GM10847 (cell line): ENCODE measurements at regions not wholly inside any gene's neighbourhood (a gene's known extent, or its start where the extent isn't known, plus 50 kb on each side); places are given as distances from the start of the nearest gene placed in this dataset.

ENCODE experiments used
- POLR2A ChIP-seq: IDR thresholded peaks from 2 replicates; pipeline ENCODE4 v1.6.1; 2011; ENCODE audit not compliant: insufficient read length; ENCODE audit errors: extremely low read depth

DNA sequence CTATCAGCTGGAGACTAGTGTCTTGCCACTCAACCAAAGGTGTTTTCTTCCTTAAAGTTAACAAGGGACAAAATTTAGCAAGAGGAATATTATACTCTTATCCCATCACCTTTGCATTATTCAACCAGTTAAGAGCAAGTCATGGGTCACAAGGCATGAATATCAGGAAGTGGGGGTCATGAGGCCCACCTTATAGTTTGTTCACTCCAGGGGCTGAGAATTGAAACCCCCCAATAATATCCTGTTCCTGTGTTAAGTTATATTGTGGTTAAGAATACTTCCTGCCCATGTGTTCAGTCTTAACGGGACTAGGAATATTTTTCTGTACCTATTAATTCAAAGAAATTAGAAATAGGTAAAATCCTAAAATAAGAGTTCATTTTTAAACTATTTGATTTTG is 239.7 kb downstream of the S1PR1 start:
- no peak for TF ChIP-seq POLR2A

DNA sequence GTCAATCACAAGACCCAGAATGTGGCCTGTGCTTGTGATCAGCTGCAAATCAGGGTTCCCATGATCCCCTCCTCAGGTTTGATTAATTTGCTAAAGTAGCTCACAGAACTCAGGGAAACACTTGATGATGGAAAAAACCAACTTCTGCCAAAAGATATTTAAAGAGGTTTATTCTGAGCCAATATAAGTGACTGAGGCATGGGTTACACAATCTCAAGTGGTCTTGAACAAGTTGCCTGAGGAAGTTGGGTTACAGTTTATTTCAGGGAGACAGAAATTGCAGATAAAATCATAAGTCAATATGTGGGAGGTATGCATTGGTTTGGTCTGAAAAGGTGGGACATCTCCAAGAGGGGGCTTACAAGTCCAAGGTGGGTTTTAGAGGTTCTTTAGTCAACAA is 243.1 kb downstream of the S1PR1 start:
- no peak for TF ChIP-seq POLR2A

DNA sequence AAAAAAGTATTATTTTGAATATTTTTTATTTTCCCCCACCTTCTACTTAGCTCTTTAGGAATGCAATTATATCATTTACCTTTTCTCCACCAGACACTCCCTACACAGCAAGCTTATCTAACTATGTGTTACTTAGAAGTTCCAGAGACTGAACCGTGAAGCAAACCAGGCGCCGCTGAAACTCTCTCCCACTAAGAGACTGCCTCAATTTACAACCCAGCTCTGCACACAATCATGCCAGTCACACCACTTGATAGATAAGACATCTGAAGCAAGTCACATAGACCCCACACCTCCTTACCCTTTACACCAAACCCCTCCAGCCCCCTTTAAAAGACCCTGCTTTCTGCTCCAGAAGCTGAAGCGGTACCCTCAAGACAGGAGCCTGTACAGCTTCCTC is 245.5 kb downstream of the S1PR1 start:
- no peak for TF ChIP-seq POLR2A

DNA sequence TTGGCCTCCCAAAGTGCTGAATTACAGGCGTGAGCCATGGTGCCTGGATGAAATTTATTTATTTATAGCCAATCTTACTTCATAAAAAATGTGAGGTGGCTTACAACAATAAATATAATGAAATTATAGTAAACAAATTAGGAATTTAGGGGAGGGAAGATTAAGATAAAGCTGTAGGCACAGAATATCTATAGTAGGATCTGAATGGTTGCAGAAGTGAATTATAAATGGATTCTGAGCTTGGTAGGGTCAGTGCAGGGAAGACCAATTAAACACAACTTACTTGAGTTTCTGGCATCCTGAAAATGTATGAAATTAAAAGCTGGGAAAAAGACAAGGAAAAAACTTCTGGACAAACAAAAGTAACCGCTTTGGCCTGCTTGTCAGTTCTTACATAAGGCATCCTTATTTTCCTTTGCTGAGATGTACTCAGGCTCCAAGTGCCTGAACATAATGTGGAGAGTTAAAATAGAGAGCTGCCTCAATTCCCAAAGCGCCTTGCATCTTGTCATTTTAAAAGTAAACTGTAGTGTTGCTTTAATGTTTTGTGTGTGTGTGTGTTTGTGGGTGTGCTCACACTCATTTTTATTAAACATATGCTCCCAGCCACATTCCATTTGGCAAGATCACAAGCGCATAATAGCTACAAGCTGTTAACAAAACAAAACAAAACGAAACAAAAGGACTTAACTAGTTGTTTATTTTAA is 247.3 kb downstream of the S1PR1 start:
- TF ChIP-seq POLR2A = no peak

DNA sequence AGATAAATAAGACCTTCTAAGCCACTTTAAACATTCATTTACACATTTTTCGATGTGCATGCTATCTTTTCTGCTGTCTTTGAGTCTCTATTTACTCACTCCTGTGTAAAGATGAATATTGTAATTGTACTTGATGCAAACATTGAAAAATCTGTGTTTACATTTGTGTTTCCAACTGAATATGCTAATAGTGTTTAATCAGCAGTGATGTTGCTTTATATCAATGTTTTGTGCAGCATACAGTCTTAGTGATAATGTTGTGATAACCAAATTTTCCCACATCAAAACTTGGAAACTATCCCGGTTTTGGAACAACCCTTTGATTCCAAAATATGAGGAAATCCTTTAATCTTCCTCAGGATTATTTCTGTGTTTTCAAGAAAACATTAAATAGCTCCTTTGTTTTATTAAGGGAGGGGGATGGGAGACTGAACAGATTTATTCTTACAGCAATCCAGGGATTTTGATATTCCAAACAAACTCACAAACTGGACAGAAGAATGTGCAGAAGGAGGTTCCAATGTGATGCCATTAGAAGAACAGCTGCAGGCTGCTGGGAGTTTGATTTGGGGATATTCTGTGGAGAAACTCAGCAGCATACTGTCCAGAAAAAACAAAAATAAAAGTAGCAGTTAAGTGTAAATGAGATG is 248.0 kb downstream of the S1PR1 start:
- TF ChIP-seq POLR2A = no peak

DNA sequence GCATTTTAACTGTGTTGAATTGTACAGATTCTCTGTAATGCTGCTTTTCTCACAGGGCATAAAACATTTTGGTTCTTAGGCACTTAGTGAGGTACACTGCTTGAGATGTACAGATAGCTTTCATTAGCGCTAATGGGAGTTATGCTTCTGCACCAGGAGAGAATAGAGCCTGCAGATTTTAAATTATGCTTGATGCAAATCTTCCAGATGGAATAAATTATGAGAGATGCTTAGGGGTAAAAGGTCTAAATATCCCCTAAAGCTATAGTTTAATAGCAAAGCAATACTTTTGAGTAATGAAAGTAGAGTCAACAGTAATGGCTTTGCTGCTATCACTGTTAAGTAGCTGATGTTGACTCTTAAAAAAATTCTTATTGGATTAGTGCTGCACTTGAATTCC is 248.9 kb downstream of the S1PR1 start:
- TF ChIP-seq POLR2A = no peak

DNA sequence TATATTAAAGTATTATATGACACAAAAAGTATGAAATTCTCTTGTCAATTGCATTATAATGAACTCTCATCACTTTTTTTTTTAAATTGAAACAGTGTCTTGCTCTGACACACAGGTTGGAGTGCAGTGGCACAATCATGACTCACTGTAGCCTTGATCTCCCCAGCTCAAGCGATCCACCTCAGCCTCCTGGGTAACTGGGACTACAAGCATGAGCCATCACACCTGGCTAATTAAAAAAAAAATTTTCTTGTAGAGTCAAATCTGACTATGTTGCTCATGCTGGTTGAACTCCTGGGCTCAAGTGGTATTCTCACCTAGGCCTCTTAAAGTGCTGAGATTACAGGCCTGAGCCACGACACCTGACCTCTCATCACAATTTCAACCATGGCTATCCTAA is 259.3 kb downstream of the S1PR1 start:
- no peak for TF ChIP-seq POLR2A

DNA sequence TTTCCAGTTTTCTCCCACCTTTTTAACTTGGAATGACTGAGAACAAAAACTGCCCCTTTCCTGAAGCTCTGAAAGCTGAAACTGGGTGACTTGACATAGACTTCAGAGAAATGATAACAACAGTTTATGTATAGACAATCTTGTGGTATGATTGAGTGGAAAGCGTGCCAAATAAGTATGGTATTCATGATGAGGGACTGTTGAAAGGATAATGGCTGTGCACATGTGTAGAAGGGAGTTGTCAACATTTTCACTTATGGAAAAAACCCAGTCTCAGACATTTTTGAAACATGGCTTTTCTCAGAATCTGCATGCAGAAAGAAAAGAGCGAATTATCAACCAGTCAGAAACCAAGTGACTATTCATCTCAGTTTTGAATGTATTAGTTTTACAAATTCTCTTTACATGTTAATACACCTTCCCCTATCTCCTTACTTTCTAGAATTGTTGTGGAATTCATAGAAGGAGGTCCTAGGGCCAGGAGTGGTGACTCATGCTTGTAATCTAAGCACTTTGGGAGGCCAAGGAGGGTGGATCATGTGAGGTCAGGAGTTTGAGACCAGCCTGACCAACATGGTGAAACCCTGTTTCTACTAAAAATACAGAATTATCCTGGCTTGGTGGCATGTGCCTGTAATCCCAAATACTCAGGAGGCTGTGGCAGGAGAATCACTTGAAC is 261.2 kb downstream of the S1PR1 start:
- TF ChIP-seq POLR2A = no peak

GRCh38 chr1:101506541-101507164 is 269.8 kb downstream of the S1PR1 start:
- TF ChIP-seq POLR2A = no peak

DNA sequence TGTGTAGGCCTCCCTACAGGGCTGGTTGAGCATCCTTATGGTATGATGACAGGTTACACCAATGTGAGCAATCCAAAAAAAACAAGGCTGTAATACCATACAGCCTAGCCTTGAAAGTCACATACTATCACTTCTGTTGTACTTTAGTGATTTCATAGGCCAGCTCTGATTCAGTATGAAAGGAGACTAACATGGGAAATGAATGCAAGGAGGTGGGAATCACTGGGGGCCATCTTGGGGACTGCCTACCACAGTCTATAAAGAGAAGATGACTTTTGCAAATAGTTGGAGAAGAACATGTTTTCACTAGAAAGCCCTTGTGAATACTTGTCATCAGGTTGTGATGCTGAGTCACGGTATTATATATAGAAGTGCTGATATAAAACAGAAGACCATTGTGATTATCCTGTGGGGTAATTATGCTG is 270.7 kb downstream of the S1PR1 start:
- TF ChIP-seq POLR2A = no peak

- TF ChIP-seq POLR2A = no peak
Observed at GRCh38 chr1:101508913-101509312, 272.1 kb downstream of the S1PR1 start.

DNA sequence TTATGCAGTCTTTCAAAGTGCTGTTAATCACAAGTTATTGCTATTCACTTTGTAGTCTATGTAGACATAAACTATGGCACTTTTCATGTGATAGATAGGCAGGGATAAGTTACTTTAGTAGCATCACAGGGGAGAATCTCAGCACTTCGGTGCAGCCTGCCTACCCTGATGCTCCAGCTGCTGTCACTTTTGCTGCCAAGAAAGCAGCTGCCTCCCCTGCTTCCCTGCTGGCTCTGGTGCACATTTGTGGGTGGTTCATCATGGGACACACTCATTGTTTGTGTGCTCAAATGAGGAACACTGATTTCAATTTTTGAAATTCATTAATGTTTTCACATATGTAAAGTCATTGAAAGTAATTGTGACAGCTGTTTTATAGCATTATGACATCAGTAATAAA is 272.6 kb downstream of the S1PR1 start:
- TF ChIP-seq POLR2A = no peak

GRCh38 chr1:101511202-101511891 is 274.5 kb downstream of the S1PR1 start:
- no peak for TF ChIP-seq POLR2A

- TF ChIP-seq POLR2A = no peak
Observed at GRCh38 chr1:101520302-101520701, 283.5 kb downstream of the S1PR1 start.

DNA sequence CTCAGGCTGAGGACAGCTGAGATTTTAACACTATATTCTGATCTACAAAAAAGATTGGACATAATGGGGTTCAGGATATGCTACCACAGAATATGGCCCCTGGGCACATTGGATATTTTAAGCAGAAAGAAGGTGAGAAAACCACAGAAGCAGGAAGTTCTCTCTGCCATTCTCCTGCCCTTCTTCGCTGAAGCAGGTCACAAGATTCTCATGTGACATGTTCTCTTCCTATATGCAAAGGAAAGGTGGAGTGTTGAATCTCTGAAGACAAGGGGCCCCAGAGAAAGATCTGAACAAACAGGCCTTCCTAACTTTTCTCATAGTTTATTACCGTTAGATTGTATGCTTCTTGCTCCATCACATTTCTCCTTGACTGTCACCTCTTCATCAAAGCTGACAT is 285.7 kb downstream of the S1PR1 start:
- TF ChIP-seq POLR2A = no peak

DNA sequence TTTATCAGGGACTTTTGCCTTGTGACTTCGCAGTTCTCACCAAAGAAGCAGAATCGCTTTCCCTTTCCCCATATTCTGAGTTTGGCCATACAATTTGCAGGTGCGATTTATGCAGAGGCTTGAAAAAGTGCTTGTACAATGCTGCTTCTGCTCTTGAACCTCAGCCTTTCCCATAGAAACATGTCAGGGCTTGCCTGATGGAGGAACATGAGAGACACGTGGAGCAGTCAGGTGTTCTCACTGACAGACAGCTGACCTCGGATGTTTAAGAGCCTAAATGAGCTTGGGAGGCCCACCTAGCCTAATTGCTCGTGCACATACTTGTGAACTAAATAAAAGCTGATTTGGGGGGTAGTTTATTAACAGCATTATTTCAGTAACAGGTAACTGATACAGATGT is 290.0 kb downstream of the S1PR1 start:
- no peak for TF ChIP-seq POLR2A

GRCh38 chr1:101532377-101532776 is 295.6 kb downstream of the S1PR1 start:
- no peak for TF ChIP-seq POLR2A
